HepG2 (cell line): ENCODE measurements at regions not wholly inside any gene's neighbourhood (a gene's known extent, or its start where the extent isn't known, plus 50 kb on each side); places are given as distances from the start of the nearest gene placed in this dataset.
A peak's percentile ranks its signal among the peaks of the same experiment; 100 is the strongest.

Experiments
- HOMEZ ChIP-seq: IDR thresholded peaks from 2 replicates; pipeline ENCODE4 v1.6.1; 2016; ENCODE audit warnings: low read depth
- SMC3 ChIP-seq: IDR thresholded peaks from 2 replicates; pipeline ENCODE4 v1.6.1; 2011; ENCODE audit warnings: low read length, improper control_type of control experiment
- SOX13 ChIP-seq, 3 experiments: fragments of 450-650 bp in 1 of 3; sonication (generic) in 1 of 3; formaldehyde crosslinking in 1 of 3; IDR thresholded peaks in 2 of 3; conservative IDR thresholded peaks in 1 of 3; 2 replicates each; pipeline versions ENCODE4 v1.5.0 to v1.6.1; 2016 to 2020; ENCODE audit warnings: antibody characterized with exemption in 1 of 3, mild to moderate bottlenecking in 1 of 3, missing compliant biosample characterization in 1 of 3, missing genetic modification reagents in 1 of 3, moderate library complexity in 1 of 3
- SP140L ChIP-seq: sonication (generic); formaldehyde crosslinking; IDR thresholded peaks from 2 replicates; pipeline ENCODE4 v1.4.0; 2020; ENCODE audit warnings: missing genetic modification reagents, borderline replicate concordance
- ZNF644 ChIP-seq: IDR thresholded peaks from 2 replicates; pipeline ENCODE4 v1.6.1; 2016; ENCODE audit warnings: low read depth
- TF ChIP-seq, protein P1 (sequence below): IDR thresholded peaks from 2 replicates; pipeline ENCODE4 v1.4.0; 2020; ENCODE audit warnings: mild to moderate bottlenecking, missing genetic modification reagents
- TF ChIP-seq, protein P2 (sequence below): sonication (generic); formaldehyde crosslinking; IDR thresholded peaks from 2 replicates; pipeline ENCODE4 v1.4.0; 2020; ENCODE audit warnings: missing genetic modification reagents

- TF ChIP-seq, protein P1, sequence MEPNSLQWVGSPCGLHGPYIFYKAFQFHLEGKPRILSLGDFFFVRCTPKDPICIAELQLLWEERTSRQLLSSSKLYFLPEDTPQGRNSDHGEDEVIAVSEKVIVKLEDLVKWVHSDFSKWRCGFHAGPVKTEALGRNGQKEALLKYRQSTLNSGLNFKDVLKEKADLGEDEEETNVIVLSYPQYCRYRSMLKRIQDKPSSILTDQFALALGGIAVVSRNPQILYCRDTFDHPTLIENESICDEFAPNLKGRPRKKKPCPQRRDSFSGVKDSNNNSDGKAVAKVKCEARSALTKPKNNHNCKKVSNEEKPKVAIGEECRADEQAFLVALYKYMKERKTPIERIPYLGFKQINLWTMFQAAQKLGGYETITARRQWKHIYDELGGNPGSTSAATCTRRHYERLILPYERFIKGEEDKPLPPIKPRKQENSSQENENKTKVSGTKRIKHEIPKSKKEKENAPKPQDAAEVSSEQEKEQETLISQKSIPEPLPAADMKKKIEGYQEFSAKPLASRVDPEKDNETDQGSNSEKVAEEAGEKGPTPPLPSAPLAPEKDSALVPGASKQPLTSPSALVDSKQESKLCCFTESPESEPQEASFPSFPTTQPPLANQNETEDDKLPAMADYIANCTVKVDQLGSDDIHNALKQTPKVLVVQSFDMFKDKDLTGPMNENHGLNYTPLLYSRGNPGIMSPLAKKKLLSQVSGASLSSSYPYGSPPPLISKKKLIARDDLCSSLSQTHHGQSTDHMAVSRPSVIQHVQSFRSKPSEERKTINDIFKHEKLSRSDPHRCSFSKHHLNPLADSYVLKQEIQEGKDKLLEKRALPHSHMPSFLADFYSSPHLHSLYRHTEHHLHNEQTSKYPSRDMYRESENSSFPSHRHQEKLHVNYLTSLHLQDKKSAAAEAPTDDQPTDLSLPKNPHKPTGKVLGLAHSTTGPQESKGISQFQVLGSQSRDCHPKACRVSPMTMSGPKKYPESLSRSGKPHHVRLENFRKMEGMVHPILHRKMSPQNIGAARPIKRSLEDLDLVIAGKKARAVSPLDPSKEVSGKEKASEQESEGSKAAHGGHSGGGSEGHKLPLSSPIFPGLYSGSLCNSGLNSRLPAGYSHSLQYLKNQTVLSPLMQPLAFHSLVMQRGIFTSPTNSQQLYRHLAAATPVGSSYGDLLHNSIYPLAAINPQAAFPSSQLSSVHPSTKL: 0 out of 2 replicates have a peak, but pooled peaks have one; percentile 19
- TF ChIP-seq HOMEZ (CRISPR knock-in tag): peak; percentile 41; the same call in 1 of the 2 replicates
- TF ChIP-seq, protein P2, sequence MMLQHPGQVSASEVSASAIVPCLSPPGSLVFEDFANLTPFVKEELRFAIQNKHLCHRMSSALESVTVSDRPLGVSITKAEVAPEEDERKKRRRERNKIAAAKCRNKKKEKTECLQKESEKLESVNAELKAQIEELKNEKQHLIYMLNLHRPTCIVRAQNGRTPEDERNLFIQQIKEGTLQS (CRISPR knock-in tag): peak; percentile 65; the same call in 1 of the 2 replicates
- peak; percentile 64; the same call in 1 of the 2 replicates for TF ChIP-seq SMC3
- TF ChIP-seq SOX13 (IDR thresholded peaks at IDR 0.05): no peak
- TF ChIP-seq SOX13 (CRISPR knock-in tag; conservative IDR thresholded peaks at IDR 0.05 in 1 of 2, IDR thresholded peaks at IDR 0.05 in 1 of 2): 0 out of 4 replicates have a peak, but pooled peaks of 1 of the 2 experiments have one; percentile 16
- no peak for TF ChIP-seq SP140L (CRISPR knock-in tag)
- TF ChIP-seq ZNF644: no peak
These were observed 114.8 kb upstream of the FLRT2 start (continued) for GRCh38 chr14:85415015-85415712.
